HL-60 (cell line): ENCODE measurements at regions not wholly inside any gene's neighbourhood (a gene's known extent, or its start where the extent isn't known, plus 50 kb on each side); places are given as distances from the start of the nearest gene placed in this dataset.

Source experiments
- GABPA ChIP-seq: IDR thresholded peaks from 2 replicates; pipeline ENCODE4 v1.6.1; 2012; ENCODE audit warnings: low read depth
- POLR2AphosphoS5 ChIP-seq: IDR thresholded peaks from 2 replicates; pipeline ENCODE4 v1.6.1; 2012; ENCODE audit warnings: low read depth
- SPI1 ChIP-seq: IDR thresholded peaks from 2 replicates; pipeline ENCODE4 v1.6.1; 2012; ENCODE audit warnings: low read depth, mild to moderate bottlenecking, borderline replicate concordance
- TF ChIP-seq, protein P1 (sequence below): IDR thresholded peaks from one replicate; pipeline ENCODE4 v1.5.1; 2011; ENCODE audit warnings: low read length, control low read depth, inconsistent platforms; ENCODE audit not compliant: insufficient read depth
- TF ChIP-seq, protein P2 (sequence below): IDR thresholded peaks from 2 replicates; pipeline ENCODE4 v1.6.1; 2012; ENCODE audit warnings: low read depth; ENCODE audit not compliant: insufficient replicate concordance

DNA sequence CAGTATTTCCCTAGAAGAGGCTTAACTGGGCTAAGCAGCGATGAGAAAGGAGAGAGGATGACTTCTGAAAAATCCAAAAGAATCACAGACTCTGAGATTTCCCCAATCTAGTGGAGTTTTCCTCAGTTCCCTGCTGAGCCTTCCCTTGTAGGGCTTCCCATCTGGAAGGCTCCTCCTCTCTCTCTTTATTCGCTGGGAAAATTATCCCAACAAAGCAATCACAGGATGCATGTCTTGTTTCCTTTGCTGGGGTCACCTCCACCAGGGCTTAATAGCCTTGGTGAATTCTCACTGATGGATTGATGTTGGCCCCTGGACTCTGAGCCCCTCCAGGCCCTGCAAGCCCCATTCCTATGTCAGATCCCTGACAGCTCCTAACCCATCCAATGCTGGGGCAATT is 69.8 kb upstream of the MAFB start:
- TF ChIP-seq, protein P1, sequence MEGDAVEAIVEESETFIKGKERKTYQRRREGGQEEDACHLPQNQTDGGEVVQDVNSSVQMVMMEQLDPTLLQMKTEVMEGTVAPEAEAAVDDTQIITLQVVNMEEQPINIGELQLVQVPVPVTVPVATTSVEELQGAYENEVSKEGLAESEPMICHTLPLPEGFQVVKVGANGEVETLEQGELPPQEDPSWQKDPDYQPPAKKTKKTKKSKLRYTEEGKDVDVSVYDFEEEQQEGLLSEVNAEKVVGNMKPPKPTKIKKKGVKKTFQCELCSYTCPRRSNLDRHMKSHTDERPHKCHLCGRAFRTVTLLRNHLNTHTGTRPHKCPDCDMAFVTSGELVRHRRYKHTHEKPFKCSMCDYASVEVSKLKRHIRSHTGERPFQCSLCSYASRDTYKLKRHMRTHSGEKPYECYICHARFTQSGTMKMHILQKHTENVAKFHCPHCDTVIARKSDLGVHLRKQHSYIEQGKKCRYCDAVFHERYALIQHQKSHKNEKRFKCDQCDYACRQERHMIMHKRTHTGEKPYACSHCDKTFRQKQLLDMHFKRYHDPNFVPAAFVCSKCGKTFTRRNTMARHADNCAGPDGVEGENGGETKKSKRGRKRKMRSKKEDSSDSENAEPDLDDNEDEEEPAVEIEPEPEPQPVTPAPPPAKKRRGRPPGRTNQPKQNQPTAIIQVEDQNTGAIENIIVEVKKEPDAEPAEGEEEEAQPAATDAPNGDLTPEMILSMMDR = no peak
- TF ChIP-seq POLR2AphosphoS5 (no peak), SPI1 (no peak), GABPA (no peak)
- TF ChIP-seq, protein P2, sequence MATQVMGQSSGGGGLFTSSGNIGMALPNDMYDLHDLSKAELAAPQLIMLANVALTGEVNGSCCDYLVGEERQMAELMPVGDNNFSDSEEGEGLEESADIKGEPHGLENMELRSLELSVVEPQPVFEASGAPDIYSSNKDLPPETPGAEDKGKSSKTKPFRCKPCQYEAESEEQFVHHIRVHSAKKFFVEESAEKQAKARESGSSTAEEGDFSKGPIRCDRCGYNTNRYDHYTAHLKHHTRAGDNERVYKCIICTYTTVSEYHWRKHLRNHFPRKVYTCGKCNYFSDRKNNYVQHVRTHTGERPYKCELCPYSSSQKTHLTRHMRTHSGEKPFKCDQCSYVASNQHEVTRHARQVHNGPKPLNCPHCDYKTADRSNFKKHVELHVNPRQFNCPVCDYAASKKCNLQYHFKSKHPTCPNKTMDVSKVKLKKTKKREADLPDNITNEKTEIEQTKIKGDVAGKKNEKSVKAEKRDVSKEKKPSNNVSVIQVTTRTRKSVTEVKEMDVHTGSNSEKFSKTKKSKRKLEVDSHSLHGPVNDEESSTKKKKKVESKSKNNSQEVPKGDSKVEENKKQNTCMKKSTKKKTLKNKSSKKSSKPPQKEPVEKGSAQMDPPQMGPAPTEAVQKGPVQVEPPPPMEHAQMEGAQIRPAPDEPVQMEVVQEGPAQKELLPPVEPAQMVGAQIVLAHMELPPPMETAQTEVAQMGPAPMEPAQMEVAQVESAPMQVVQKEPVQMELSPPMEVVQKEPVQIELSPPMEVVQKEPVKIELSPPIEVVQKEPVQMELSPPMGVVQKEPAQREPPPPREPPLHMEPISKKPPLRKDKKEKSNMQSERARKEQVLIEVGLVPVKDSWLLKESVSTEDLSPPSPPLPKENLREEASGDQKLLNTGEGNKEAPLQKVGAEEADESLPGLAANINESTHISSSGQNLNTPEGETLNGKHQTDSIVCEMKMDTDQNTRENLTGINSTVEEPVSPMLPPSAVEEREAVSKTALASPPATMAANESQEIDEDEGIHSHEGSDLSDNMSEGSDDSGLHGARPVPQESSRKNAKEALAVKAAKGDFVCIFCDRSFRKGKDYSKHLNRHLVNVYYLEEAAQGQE = no peak
